ENCODE measurements at regions not wholly inside any gene's neighbourhood (a gene's known extent, or its start where the extent isn't known, plus 50 kb on each side); places are given as distances from the start of the nearest gene placed in this dataset.

GRCh38 chr11:42972741-42973140, 339.1 kb upstream of the API5 start:
- dilution Hi-C loops (cut with MboI; ENCODE audit: extremely low pct_ligation_motif_present, low sequenced_read_pairs) (no loop called here), intact Hi-C loops (cut with micrococcal nuclease) (no loop called here)
- Histone ChIP-seq H3K9ac (replicated peaks; ENCODE audit: extremely low read depth, insufficient read depth, low read length) (no peak overlapping the region), H3K9me1 (replicated peaks; ENCODE audit: control insufficient read depth, extremely low read depth, insufficient read depth, low read length) (no peaks in the 10 kb centered on the region), H3K27ac (ENCODE audit: insufficient read depth, low read depth, low read length) (no peak overlapping the region), H3K4me3 (replicated peaks in 1 of 3; ENCODE audit: insufficient read depth in 1 of 3, low read depth in 1 of 3, low read length in 3 of 3) (no peak overlapping the region), H3K79me2 (ENCODE audit: control insufficient read depth, insufficient read depth, low read length) (no peaks in the 10 kb centered on the region), H3K27me3 (ENCODE audit: control insufficient read depth in 2 of 2, insufficient read depth in 2 of 2, low read length in 2 of 2) (no peaks in the 10 kb centered on the region), H3K4me2 (ENCODE audit: insufficient read depth, low read length) (no peak overlapping the region), H4K20me1 (replicated peaks; ENCODE audit: control insufficient read depth, extremely low read depth, insufficient read depth, low read length) (no peaks in the 10 kb centered on the region), H3K9me3 (replicated peaks; ENCODE audit: control insufficient read depth, insufficient read depth, low read length) (no peaks in the 10 kb centered on the region), H2AFZ (ENCODE audit: low read depth, low read length) (no peak overlapping the region), H3K36me3 (ENCODE audit: control insufficient read depth in 2 of 2, extremely low read depth in 1 of 2, insufficient read depth in 2 of 2, low read length in 2 of 2) (no peaks in the 10 kb centered on the region), H3K4me1 (ENCODE audit: control insufficient read depth, extremely low read depth, insufficient read depth, low read length) (no peaks in the 10 kb centered on the region)
- ChIA-PET CTCF (no interaction called here), POLR2A (no interaction called here)
- TF ChIP-seq JUN (IDR thresholded peaks at IDR 0.05; ENCODE audit: borderline replicate concordance, insufficient read depth, insufficient read length, low read depth), result no peak
- TF ChIP-seq GATA2 (IDR thresholded peaks at IDR 0.05; ENCODE audit: insufficient read depth, insufficient read length, low read depth, low read length), result no peak
- TF ChIP-seq MYC (IDR thresholded peaks at IDR 0.05; ENCODE audit: low read depth, low read length), result no peak
- TF ChIP-seq POLR2AphosphoS5 (IDR thresholded peaks at IDR 0.05; ENCODE audit: insufficient read depth, low read depth, low read length), result no peak
- no peak for TF ChIP-seq POLR2A (IDR thresholded peaks at IDR 0.05; ENCODE audit: low read depth, low read length)
- no peak for TF ChIP-seq FOS (IDR thresholded peaks at IDR 0.05; ENCODE audit: borderline replicate concordance, insufficient read depth, low read length)
- no peak for TF ChIP-seq EZH2 (IDR thresholded peaks at IDR 0.05; ENCODE audit: borderline replicate concordance, low read depth, low read length, severe bottlenecking)
- no peak for TF ChIP-seq MAX (IDR thresholded peaks at IDR 0.05; ENCODE audit: insufficient read depth, insufficient read length)
- TF ChIP-seq CTCF (IDR thresholded peaks at IDR 0.05; ENCODE audit: extremely low read depth in 1 of 2, insufficient read depth in 1 of 2, low read depth in 1 of 2, low read length in 2 of 2), result no peak
- no TSS peak for BruUV-seq (replicated peaks)
- DNase-seq (ENCODE audit: low read depth, low spot score) (no peak), FAIRE-seq (no peak)

Data from endothelial cell of umbilical vein (primary cell).